K562 (cell line): ENCODE measurements at regions not wholly inside any gene's neighbourhood (a gene's known extent, or its start where the extent isn't known, plus 50 kb on each side); places are given as distances from the start of the nearest gene placed in this dataset.

Experiments used
- C11orf30 ChIP-seq: fragments of 450-650 bp; IDR thresholded peaks from 2 replicates; pipeline ENCODE4 v1.6.1; 2016; ENCODE audit warnings: low read depth, mild to moderate bottlenecking
- DPF2 ChIP-seq: fragments of 450-650 bp; IDR thresholded peaks from 2 replicates; pipeline ENCODE4 v1.6.1; 2016
- ELF4 ChIP-seq: fragments of 450-650 bp; formaldehyde crosslinking; IDR thresholded peaks from 2 replicates; pipeline ENCODE4 v1.4.0; 2022; ENCODE audit warnings: missing genetic modification characterization
- EP300 ChIP-seq: IDR thresholded peaks from 2 replicates; pipeline ENCODE4 v1.6.1; 2012; ENCODE audit warnings: low read length, improper control_type of control experiment
- HLTF ChIP-seq: fragments of 450-650 bp; IDR thresholded peaks from 2 replicates; pipeline ENCODE4 v1.6.1; 2016
- PTTG1 ChIP-seq: fragments of 450-650 bp; IDR thresholded peaks from 2 replicates; pipeline ENCODE4 v1.6.1; 2016; ENCODE audit warnings: low read depth, mild to moderate bottlenecking, missing genetic modification characterization, missing compliant biosample characterization
- RBBP5 ChIP-seq: fragments of 200-600 bp; sonication (generic); IDR thresholded peaks from 2 replicates; pipeline ENCODE4 v1.6.1; 2012; ENCODE audit warnings: borderline replicate concordance, mild to moderate bottlenecking, low read length, control low read depth, inconsistent platforms; ENCODE audit not compliant: insufficient read depth, poor library complexity, severe bottlenecking
- SAP30 ChIP-seq: fragments of 200-600 bp; sonication (generic); IDR thresholded peaks from 2 replicates; pipeline ENCODE4 v1.6.1; 2012; ENCODE audit warnings: borderline replicate concordance, low read depth, mild to moderate bottlenecking, moderate library complexity, low read length, control low read depth, inconsistent platforms; ENCODE audit not compliant: insufficient read depth, poor library complexity, severe bottlenecking
- TEAD1 ChIP-seq, 2 experiments: fragments of 450-650 bp in 1 of 2; sonication (generic) in 1 of 2; formaldehyde crosslinking; IDR thresholded peaks; 2 replicates each; pipeline versions ENCODE4 v1.4.0 to v1.8.0; 2020 to 2022; ENCODE audit warnings: mild to moderate bottlenecking in 2 of 2, missing genetic modification reagents in 1 of 2
- TEAD4 ChIP-seq, 2 experiments: sonication (generic) in 1 of 2; formaldehyde crosslinking in 1 of 2; IDR thresholded peaks; 2 replicates each; pipeline versions ENCODE4 v1.6.1 to v1.8.0; 2012 to 2022; ENCODE audit warnings: borderline replicate concordance in 1 of 2, inconsistent platforms in 1 of 2, low read length in 1 of 2, mild to moderate bottlenecking in 1 of 2, missing genetic modification reagents in 1 of 2
- ZNF23 ChIP-seq: fragments of 250-450 bp; sonication (Bioruptor Pico); IDR thresholded peaks from 2 replicates; pipeline ENCODE4 v1.4.0; 2020; ENCODE audit warnings: mild to moderate bottlenecking
- ZNF584 ChIP-seq: fragments of 200-800 bp; sonication (Bioruptor generic); IDR thresholded peaks from 2 replicates; pipeline ENCODE4 v1.6.1; 2016; ENCODE audit warnings: low read depth, mild to moderate bottlenecking, missing genetic modification characterization, missing compliant biosample characterization
- ZNF766 ChIP-seq: fragments of 200-800 bp; sonication (Bioruptor generic); conservative IDR thresholded peaks from 2 replicates; pipeline ENCODE4 v1.6.1; 2016; ENCODE audit warnings: missing genetic modification characterization, missing compliant biosample characterization
- TF ChIP-seq, protein P1 (sequence below): fragments of 450-650 bp; conservative IDR thresholded peaks from 2 replicates; pipeline ENCODE4 v1.6.1; 2016; ENCODE audit warnings: missing genetic modification characterization, low read depth, mild to moderate bottlenecking, control low read depth, missing compliant biosample characterization
- TF ChIP-seq, protein P2 (sequence below): sonication (generic); formaldehyde crosslinking; IDR thresholded peaks from 2 replicates; pipeline ENCODE4 v1.8.1; 2023; ENCODE audit warnings: mild to moderate bottlenecking, missing genetic modification reagents
- TF ChIP-seq, protein P3 (sequence below), 2 experiments: fragments of 450-650 bp in 1 of 2; sonication (generic) in 1 of 2; formaldehyde crosslinking in 1 of 2; IDR thresholded peaks; 2 replicates each; pipeline versions ENCODE4 v1.7.1 to v1.9.0; 2016 to 2022; ENCODE audit warnings: inconsistent platforms in 1 of 2, mild to moderate bottlenecking in 1 of 2, missing genetic modification reagents in 1 of 2

DNA sequence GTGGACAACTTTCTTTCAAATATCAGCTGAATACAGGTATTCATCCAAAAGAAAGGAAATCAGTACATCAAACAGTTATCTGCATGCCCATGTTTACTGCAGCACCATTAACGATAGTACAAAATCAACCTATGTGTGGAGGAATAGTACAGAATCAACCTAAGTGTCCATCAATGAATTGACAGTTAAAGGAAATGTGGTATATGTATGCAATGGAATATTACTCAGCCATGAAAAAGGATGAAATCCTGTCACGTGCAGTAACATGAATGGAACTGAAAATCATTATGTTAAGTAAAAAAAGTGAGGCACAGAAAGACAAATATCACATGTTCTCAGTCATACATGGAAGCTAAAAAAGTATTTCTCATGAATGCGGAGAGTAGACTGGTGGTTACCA, 132.3 kb downstream of the MED15 start (continued):
- TF ChIP-seq, protein P1, sequence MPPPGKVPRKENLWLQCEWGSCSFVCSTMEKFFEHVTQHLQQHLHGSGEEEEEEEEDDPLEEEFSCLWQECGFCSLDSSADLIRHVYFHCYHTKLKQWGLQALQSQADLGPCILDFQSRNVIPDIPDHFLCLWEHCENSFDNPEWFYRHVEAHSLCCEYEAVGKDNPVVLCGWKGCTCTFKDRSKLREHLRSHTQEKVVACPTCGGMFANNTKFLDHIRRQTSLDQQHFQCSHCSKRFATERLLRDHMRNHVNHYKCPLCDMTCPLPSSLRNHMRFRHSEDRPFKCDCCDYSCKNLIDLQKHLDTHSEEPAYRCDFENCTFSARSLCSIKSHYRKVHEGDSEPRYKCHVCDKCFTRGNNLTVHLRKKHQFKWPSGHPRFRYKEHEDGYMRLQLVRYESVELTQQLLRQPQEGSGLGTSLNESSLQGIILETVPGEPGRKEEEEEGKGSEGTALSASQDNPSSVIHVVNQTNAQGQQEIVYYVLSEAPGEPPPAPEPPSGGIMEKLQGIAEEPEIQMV (tag), result no peak
- TF ChIP-seq HLTF (no peak), SAP30 (no peak), ELF4 (CRISPR knock-in tag) (peak; percentile 72), DPF2 (no peak), C11orf30 (no peak), ZNF766 (CRISPR knock-in tag) (no peak), ZNF584 (CRISPR knock-in tag) (no peak), PTTG1 (tag) (no peak), TEAD4 (IDR thresholded peaks at IDR 0.05; ENCODE audit: low read length) (no peak), TEAD4 (CRISPR knock-in tag; IDR thresholded peaks at IDR 0.05; ENCODE audit: borderline replicate concordance) (no peak), ZNF23 (CRISPR knock-in tag) (no peak), EP300 (no peak), RBBP5 (no peak), TEAD1 (CRISPR knock-in tag; IDR thresholded peaks at IDR 0.05) (peak in 1 of 2 experiments; percentile 44; a peak in 1 of 4 replicates)
- TF ChIP-seq, protein P2, sequence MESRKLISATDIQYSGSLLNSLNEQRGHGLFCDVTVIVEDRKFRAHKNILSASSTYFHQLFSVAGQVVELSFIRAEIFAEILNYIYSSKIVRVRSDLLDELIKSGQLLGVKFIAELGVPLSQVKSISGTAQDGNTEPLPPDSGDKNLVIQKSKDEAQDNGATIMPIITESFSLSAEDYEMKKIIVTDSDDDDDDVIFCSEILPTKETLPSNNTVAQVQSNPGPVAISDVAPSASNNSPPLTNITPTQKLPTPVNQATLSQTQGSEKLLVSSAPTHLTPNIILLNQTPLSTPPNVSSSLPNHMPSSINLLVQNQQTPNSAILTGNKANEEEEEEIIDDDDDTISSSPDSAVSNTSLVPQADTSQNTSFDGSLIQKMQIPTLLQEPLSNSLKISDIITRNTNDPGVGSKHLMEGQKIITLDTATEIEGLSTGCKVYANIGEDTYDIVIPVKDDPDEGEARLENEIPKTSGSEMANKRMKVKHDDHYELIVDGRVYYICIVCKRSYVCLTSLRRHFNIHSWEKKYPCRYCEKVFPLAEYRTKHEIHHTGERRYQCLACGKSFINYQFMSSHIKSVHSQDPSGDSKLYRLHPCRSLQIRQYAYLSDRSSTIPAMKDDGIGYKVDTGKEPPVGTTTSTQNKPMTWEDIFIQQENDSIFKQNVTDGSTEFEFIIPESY, result no peak
- TF ChIP-seq, protein P3, sequence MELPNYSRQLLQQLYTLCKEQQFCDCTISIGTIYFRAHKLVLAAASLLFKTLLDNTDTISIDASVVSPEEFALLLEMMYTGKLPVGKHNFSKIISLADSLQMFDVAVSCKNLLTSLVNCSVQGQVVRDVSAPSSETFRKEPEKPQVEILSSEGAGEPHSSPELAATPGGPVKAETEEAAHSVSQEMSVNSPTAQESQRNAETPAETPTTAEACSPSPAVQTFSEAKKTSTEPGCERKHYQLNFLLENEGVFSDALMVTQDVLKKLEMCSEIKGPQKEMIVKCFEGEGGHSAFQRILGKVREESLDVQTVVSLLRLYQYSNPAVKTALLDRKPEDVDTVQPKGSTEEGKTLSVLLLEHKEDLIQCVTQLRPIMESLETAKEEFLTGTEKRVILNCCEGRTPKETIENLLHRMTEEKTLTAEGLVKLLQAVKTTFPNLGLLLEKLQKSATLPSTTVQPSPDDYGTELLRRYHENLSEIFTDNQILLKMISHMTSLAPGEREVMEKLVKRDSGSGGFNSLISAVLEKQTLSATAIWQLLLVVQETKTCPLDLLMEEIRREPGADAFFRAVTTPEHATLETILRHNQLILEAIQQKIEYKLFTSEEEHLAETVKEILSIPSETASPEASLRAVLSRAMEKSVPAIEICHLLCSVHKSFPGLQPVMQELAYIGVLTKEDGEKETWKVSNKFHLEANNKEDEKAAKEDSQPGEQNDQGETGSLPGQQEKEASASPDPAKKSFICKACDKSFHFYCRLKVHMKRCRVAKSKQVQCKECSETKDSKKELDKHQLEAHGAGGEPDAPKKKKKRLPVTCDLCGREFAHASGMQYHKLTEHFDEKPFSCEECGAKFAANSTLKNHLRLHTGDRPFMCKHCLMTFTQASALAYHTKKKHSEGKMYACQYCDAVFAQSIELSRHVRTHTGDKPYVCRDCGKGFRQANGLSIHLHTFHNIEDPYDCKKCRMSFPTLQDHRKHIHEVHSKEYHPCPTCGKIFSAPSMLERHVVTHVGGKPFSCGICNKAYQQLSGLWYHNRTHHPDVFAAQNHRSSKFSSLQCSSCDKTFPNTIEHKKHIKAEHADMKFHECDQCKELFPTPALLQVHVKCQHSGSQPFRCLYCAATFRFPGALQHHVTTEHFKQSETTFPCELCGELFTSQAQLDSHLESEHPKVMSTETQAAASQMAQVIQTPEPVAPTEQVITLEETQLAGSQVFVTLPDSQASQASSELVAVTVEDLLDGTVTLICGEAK (IDR thresholded peaks at IDR 0.05), result no peak
- TF ChIP-seq, protein P3 (CRISPR knock-in tag; IDR thresholded peaks at IDR 0.05), result peak; percentile 15; the same call in 1 of the 2 replicates
